ENCODE measurements at regions not wholly inside any gene's neighbourhood (a gene's known extent, or its start where the extent isn't known, plus 50 kb on each side); places are given as distances from the start of the nearest gene placed in this dataset.

DNA sequence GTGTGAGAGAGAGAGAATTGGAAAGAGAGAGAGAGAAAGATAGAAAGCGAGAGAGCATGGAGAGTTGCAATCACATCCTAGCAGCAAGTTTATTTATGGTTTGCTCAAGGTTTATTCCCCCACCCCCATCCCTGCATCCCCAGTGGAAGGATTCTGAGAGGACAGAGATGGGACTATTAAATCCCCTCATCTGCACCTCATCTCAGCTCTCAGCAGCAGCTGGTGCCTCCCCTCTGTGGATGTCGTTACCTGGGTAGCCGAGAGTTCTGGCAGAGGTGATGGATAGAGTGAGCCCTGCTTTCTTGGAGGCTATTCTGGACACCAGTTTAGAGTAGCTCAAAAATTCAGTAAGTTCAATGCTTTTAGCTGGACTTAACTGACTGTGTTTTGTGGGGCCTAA, 132.0 kb upstream of the RAI2 start:
- TF ChIP-seq, protein P1, sequence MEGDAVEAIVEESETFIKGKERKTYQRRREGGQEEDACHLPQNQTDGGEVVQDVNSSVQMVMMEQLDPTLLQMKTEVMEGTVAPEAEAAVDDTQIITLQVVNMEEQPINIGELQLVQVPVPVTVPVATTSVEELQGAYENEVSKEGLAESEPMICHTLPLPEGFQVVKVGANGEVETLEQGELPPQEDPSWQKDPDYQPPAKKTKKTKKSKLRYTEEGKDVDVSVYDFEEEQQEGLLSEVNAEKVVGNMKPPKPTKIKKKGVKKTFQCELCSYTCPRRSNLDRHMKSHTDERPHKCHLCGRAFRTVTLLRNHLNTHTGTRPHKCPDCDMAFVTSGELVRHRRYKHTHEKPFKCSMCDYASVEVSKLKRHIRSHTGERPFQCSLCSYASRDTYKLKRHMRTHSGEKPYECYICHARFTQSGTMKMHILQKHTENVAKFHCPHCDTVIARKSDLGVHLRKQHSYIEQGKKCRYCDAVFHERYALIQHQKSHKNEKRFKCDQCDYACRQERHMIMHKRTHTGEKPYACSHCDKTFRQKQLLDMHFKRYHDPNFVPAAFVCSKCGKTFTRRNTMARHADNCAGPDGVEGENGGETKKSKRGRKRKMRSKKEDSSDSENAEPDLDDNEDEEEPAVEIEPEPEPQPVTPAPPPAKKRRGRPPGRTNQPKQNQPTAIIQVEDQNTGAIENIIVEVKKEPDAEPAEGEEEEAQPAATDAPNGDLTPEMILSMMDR (IDR thresholded peaks at IDR 0.05), result no peak
- no peak for TF ChIP-seq EP300 (IDR thresholded peaks at IDR 0.05)

Measured in gastroesophageal sphincter (tissue), 3 donors.